ENCODE measurements at regions not wholly inside any gene's neighbourhood (a gene's known extent, or its start where the extent isn't known, plus 50 kb on each side); places are given as distances from the start of the nearest gene placed in this dataset.
A peak's percentile ranks its signal among the peaks of the same experiment; 100 is the strongest.

GRCh38 chr3:66577426-66578203 lies 76.8 kb upstream of the LRIG1 start:
- Mint-ChIP-seq H3K4me3 (ENCODE audit: low read depth) (no peak overlapping the region), H3K9me3 (peaks cover 12% of the 10 kb centered on the region), H3K4me1 (ENCODE audit: low read depth) (peaks cover 4% of the 10 kb centered on the region), H3K36me3 (ENCODE audit: low read depth) (no peaks in the 10 kb centered on the region), H3K27me3 (ENCODE audit: low read depth) (peaks cover 17% of the 10 kb centered on the region), H3K27ac (no peak overlapping the region)
- no peak for DNase-seq (ENCODE audit: low spot score)
- intact Hi-C loops (cut with micrococcal nuclease), result no loop called here

GRCh38 chr3:66581256-66581655 lies 80.4 kb upstream of the LRIG1 start:
- Mint-ChIP-seq H3K4me1 (ENCODE audit: low read depth) (no peaks in the 10 kb centered on the region), H3K9me3 (peaks cover 12% of the 10 kb centered on the region), H3K4me3 (ENCODE audit: low read depth) (no peak overlapping the region), H3K36me3 (ENCODE audit: low read depth) (no peaks in the 10 kb centered on the region), H3K27ac (no peak overlapping the region), H3K27me3 (ENCODE audit: low read depth) (peaks cover 29% of the 10 kb centered on the region)
- DNase-seq (ENCODE audit: low spot score), result no peak
- intact Hi-C loops (cut with micrococcal nuclease), result no loop called here

- Mint-ChIP-seq H3K27me3 (ENCODE audit: low read depth) (peaks cover 32% of the 10 kb centered on the region), H3K9me3 (peaks cover 12% of the 10 kb centered on the region), H3K4me1 (ENCODE audit: low read depth) (no peaks in the 10 kb centered on the region), H3K4me3 (ENCODE audit: low read depth) (no peak overlapping the region), H3K27ac (no peak overlapping the region), H3K36me3 (ENCODE audit: low read depth) (no peaks in the 10 kb centered on the region)
- intact Hi-C loops (cut with micrococcal nuclease), result no loop called here
- DNase-seq (ENCODE audit: low spot score), result peak; percentile 10
These were observed 82.0 kb upstream of the LRIG1 start for GRCh38 chr3:66582721-66583423.

GRCh38 chr3:66583424-66584040 lies 82.7 kb upstream of the LRIG1 start:
- intact Hi-C loops (cut with micrococcal nuclease), result no loop called here
- H3K27ac Mint-ChIP-seq, result no peak overlapping the region
- DNase-seq (ENCODE audit: low spot score), result no peak
- H3K36me3 Mint-ChIP-seq (ENCODE audit: low read depth), result no peaks in the 10 kb centered on the region
- no peak overlapping the region for H3K4me3 Mint-ChIP-seq (ENCODE audit: low read depth)
- H3K9me3 Mint-ChIP-seq, result peaks cover 8% of the 10 kb centered on the region
- peaks cover 28% of the 10 kb centered on the region for H3K27me3 Mint-ChIP-seq (ENCODE audit: low read depth)
- H3K4me1 Mint-ChIP-seq (ENCODE audit: low read depth), result no peaks in the 10 kb centered on the region

GRCh38 chr3:66585520-66586095 lies 84.8 kb upstream of the LRIG1 start:
- Mint-ChIP-seq H3K9me3 (no peaks in the 10 kb centered on the region), H3K4me3 (ENCODE audit: low read depth) (no peak overlapping the region), H3K27me3 (ENCODE audit: low read depth) (peaks cover 31% of the 10 kb centered on the region), H3K4me1 (ENCODE audit: low read depth) (no peaks in the 10 kb centered on the region), H3K27ac (no peak overlapping the region), H3K36me3 (ENCODE audit: low read depth) (no peaks in the 10 kb centered on the region)
- DNase-seq (ENCODE audit: low spot score), result no peak
- intact Hi-C loops (cut with micrococcal nuclease), result no loop called here

GRCh38 chr3:66586853-66587252 lies 86.0 kb upstream of the LRIG1 start:
- Mint-ChIP-seq H3K9me3 (no peaks in the 10 kb centered on the region), H3K27ac (no peak overlapping the region), H3K4me1 (ENCODE audit: low read depth) (no peaks in the 10 kb centered on the region), H3K36me3 (ENCODE audit: low read depth) (no peaks in the 10 kb centered on the region), H3K27me3 (ENCODE audit: low read depth) (peaks cover 29% of the 10 kb centered on the region), H3K4me3 (ENCODE audit: low read depth) (no peak overlapping the region)
- intact Hi-C loops (cut with micrococcal nuclease), result no loop called here
- DNase-seq (ENCODE audit: low spot score), result no peak

- no peak for DNase-seq (ENCODE audit: low spot score)
- H3K27ac Mint-ChIP-seq, result no peak overlapping the region
- no peak overlapping the region for H3K4me3 Mint-ChIP-seq (ENCODE audit: low read depth)
- intact Hi-C loops (cut with micrococcal nuclease), result no loop called here
- H3K36me3 Mint-ChIP-seq (ENCODE audit: low read depth), result no peaks in the 10 kb centered on the region
- no peaks in the 10 kb centered on the region for H3K9me3 Mint-ChIP-seq
- H3K4me1 Mint-ChIP-seq (ENCODE audit: low read depth), result no peaks in the 10 kb centered on the region
- peaks cover 32% of the 10 kb centered on the region for H3K27me3 Mint-ChIP-seq (ENCODE audit: low read depth)
These were observed 87.6 kb upstream of the LRIG1 start for GRCh38 chr3:66588340-66588847.

GRCh38 chr3:66592016-66592761 lies 91.4 kb upstream of the LRIG1 start:
- no peaks in the 10 kb centered on the region for H3K36me3 Mint-ChIP-seq (ENCODE audit: low read depth)
- H3K4me3 Mint-ChIP-seq (ENCODE audit: low read depth), result no peak overlapping the region
- intact Hi-C loops (cut with micrococcal nuclease), result no loop called here

GRCh38 chr3:66592927-66593625 lies 92.3 kb upstream of the LRIG1 start:
- Mint-ChIP-seq H3K36me3 (ENCODE audit: low read depth) (no peaks in the 10 kb centered on the region), H3K4me1 (ENCODE audit: low read depth) (no peaks in the 10 kb centered on the region), H3K27ac (no peak overlapping the region), H3K4me3 (ENCODE audit: low read depth) (no peak overlapping the region), H3K9me3 (no peaks in the 10 kb centered on the region), H3K27me3 (ENCODE audit: low read depth) (peaks cover 28% of the 10 kb centered on the region)
- DNase-seq (ENCODE audit: low spot score), result no peak
- intact Hi-C loops (cut with micrococcal nuclease), result no loop called here

More at GRCh38 chr3:66592016-66592761, 91.4 kb upstream of the LRIG1 start:
- Mint-ChIP-seq H3K4me1 (ENCODE audit: low read depth) (no peaks in the 10 kb centered on the region), H3K27me3 (ENCODE audit: low read depth) (peaks cover 30% of the 10 kb centered on the region), H3K27ac (no peak overlapping the region), H3K9me3 (no peaks in the 10 kb centered on the region)
- DNase-seq (ENCODE audit: low spot score), result no peak

GRCh38 chr3:66593978-66594377 lies 93.2 kb upstream of the LRIG1 start:
- Mint-ChIP-seq H3K9me3 (no peaks in the 10 kb centered on the region), H3K27ac (no peak overlapping the region), H3K27me3 (ENCODE audit: low read depth) (peaks cover 28% of the 10 kb centered on the region), H3K4me3 (ENCODE audit: low read depth) (no peak overlapping the region), H3K36me3 (ENCODE audit: low read depth) (no peaks in the 10 kb centered on the region), H3K4me1 (ENCODE audit: low read depth) (no peaks in the 10 kb centered on the region)
- intact Hi-C loops (cut with micrococcal nuclease), result no loop called here
- no peak for DNase-seq (ENCODE audit: low spot score)

- Mint-ChIP-seq H3K27me3 (ENCODE audit: low read depth) (peaks cover 17% of the 10 kb centered on the region), H3K9me3 (no peaks in the 10 kb centered on the region), H3K4me3 (ENCODE audit: low read depth) (no peak overlapping the region), H3K4me1 (ENCODE audit: low read depth) (peaks cover 2% of the 10 kb centered on the region), H3K36me3 (ENCODE audit: low read depth) (no peaks in the 10 kb centered on the region), H3K27ac (no peak overlapping the region)
- intact Hi-C loops (cut with micrococcal nuclease), result no loop called here
- no peak for DNase-seq (ENCODE audit: low spot score)
These were observed 96.6 kb upstream of the LRIG1 start for GRCh38 chr3:66597308-66597863.

All from activated T-helper 2 cell treated with anti-CD3 and anti-CD28 coated beads, Interferon-gamma antibody, Interleukin-2, Interleukin-4, amounts not matched to agents 10 μg/mL and 5 μg/mL and 100 μg/mL, durations not matched to agents 14 hours and 24 hours and 36 hours (primary cell).